ENCODE measurements at regions not wholly inside any gene's neighbourhood (a gene's known extent, or its start where the extent isn't known, plus 50 kb on each side); places are given as distances from the start of the nearest gene placed in this dataset.

GRCh38 chr4:27624749-27625148 lies 764.1 kb downstream of the STIM2 start:
- no peaks in the 10 kb centered on the region for H3K9me3 ChIP-seq (replicated peaks in 1 of 11)
- no peak overlapping the region for H3K4me2 ChIP-seq
- no peaks in the 10 kb centered on the region for H3K27me3 ChIP-seq
- no peak overlapping the region for H3K9ac ChIP-seq
- H3K4me3 ChIP-seq, result no peak overlapping the region
- H3K36me3 ChIP-seq, result no peaks in the 10 kb centered on the region
- no peak overlapping the region for H3K27ac ChIP-seq
- peak in 1 of 11 experiments; percentile 50; a peak in 1 of 22 replicates for TF ChIP-seq Cebpa-rat (IDR thresholded peaks at IDR 0.05)
- no peaks in the 10 kb centered on the region for H4K20me1 ChIP-seq
- no peaks in the 10 kb centered on the region for H3K4me1 ChIP-seq

DNA sequence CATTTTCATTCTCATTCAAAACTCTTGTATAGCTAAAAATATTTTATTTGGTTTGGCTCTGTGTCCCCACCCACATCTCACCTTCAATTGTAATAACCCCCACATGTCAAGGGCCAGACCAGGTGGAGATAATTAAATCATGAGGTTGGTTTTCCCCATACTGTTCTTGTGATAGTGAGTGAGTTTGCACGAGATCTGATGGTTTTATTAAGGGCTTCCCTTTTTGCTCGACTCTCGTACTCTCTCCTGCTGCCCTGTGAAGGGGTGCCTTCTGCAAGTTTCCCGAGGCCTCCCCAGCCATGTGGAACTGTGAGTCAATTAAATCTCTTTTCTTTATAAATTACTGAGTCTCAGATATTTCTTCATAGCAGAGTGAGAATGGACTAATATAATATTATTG lies 768.0 kb downstream of the STIM2 start:
- Histone ChIP-seq H3K9me3 (replicated peaks in 1 of 11) (no peaks in the 10 kb centered on the region), H3K36me3 (no peaks in the 10 kb centered on the region), H3K4me3 (no peak overlapping the region), H3K4me2 (no peak overlapping the region), H3K9ac (no peak overlapping the region), H3K27ac (no peak overlapping the region), H4K20me1 (no peaks in the 10 kb centered on the region), H3K27me3 (no peaks in the 10 kb centered on the region), H3K4me1 (no peaks in the 10 kb centered on the region)
- no peak for TF ChIP-seq Cebpa-rat (IDR thresholded peaks at IDR 0.05)

- Histone ChIP-seq H3K4me3 (no peak overlapping the region), H3K9me3 (replicated peaks in 1 of 11) (no peaks in the 10 kb centered on the region), H3K27me3 (no peaks in the 10 kb centered on the region), H3K4me2 (no peak overlapping the region), H3K36me3 (no peaks in the 10 kb centered on the region), H4K20me1 (no peaks in the 10 kb centered on the region), H3K4me1 (no peaks in the 10 kb centered on the region), H3K9ac (no peak overlapping the region), H3K27ac (no peak overlapping the region)
- TF ChIP-seq Cebpa-rat (IDR thresholded peaks at IDR 0.05), result no peak
Observed at GRCh38 chr4:27629532-27630225, 769.0 kb downstream of the STIM2 start.

- Histone ChIP-seq H3K4me1 (no peaks in the 10 kb centered on the region), H4K20me1 (no peaks in the 10 kb centered on the region), H3K27ac (no peak overlapping the region), H3K36me3 (no peaks in the 10 kb centered on the region), H3K9ac (no peak overlapping the region), H3K4me2 (no peak overlapping the region), H3K4me3 (no peak overlapping the region), H3K27me3 (no peaks in the 10 kb centered on the region), H3K9me3 (replicated peaks in 1 of 11) (no peaks in the 10 kb centered on the region)
- no peak for TF ChIP-seq Cebpa-rat (IDR thresholded peaks at IDR 0.05)
Observed at GRCh38 chr4:27635936-27636913, 775.6 kb downstream of the STIM2 start.

DNA sequence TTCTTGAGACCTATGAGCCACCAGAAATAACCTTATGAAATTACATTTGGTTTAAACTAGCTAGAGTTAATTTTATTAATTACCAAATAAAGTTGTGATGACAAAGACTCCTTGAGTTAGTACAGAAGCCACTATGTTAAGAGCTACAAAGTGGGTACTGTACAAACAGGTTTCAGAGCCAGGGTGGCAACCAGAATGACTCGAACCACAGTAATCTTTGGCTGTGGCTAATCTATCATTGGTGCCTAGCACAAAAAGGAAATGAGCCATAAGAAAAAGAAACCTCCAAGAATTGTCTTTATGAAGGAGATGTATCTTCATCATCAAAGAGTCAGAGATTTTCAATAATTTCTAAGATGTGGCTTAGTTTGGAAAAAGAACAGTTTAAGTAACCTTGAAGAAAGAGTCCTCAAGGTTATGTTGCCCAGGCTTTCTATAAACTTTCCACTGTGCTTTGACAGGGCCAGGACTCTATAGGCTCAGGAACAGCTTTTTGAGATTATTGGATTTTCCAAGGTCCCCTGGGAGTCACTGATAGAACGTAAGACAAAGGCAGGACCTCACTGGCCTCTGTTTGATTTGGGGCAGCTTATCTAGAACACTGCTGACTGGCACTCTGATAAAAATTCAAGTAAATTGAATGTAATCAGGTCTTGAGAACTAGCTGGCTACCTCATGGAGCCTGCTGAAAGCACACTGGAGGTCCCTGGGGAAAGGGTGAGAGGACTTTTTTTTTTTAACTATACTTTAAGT lies 777.7 kb downstream of the STIM2 start:
- TF ChIP-seq Cebpa-rat (IDR thresholded peaks at IDR 0.05), result no peak
- H4K20me1 ChIP-seq, result no peaks in the 10 kb centered on the region
- no peak overlapping the region for H3K4me3 ChIP-seq
- no peaks in the 10 kb centered on the region for H3K9me3 ChIP-seq (replicated peaks in 1 of 11)
- no peaks in the 10 kb centered on the region for H3K36me3 ChIP-seq
- H3K4me1 ChIP-seq, result no peaks in the 10 kb centered on the region
- no peak overlapping the region for H3K4me2 ChIP-seq
- H3K9ac ChIP-seq, result no peak overlapping the region
- no peaks in the 10 kb centered on the region for H3K27me3 ChIP-seq
- H3K27ac ChIP-seq, result no peak overlapping the region

DNA sequence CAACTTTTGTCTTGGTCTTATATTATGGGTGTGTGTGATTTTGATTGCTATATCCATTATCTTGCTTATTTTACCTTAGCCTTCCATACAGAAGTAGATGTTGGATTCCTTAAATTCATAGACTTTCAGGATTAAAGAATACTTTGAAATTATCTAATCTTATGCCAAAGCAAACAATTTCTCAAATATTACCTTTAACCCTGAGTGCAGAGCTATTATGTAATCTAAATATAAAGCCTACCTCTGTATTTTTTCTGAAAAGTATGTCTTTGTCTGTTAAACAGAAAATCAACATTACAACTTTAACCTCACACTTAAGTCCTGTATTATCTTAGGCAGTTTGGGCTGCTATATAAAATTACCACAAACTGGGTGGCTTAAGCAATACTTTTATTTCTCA lies 782.5 kb downstream of the STIM2 start:
- Histone ChIP-seq H3K4me2 (no peak overlapping the region), H3K36me3 (no peaks in the 10 kb centered on the region), H4K20me1 (no peaks in the 10 kb centered on the region), H3K27me3 (no peaks in the 10 kb centered on the region), H3K9ac (no peak overlapping the region), H3K4me3 (no peak overlapping the region), H3K4me1 (no peaks in the 10 kb centered on the region), H3K9me3 (replicated peaks in 1 of 11) (no peaks in the 10 kb centered on the region), H3K27ac (no peak overlapping the region)
- no peak for TF ChIP-seq Cebpa-rat (IDR thresholded peaks at IDR 0.05)

- no peaks in the 10 kb centered on the region for H3K9me3 ChIP-seq (replicated peaks in 1 of 11)
- H3K4me3 ChIP-seq, result no peak overlapping the region
- no peaks in the 10 kb centered on the region for H3K4me1 ChIP-seq
- H3K27ac ChIP-seq, result no peak overlapping the region
- H3K36me3 ChIP-seq, result no peaks in the 10 kb centered on the region
- H4K20me1 ChIP-seq, result no peaks in the 10 kb centered on the region
- TF ChIP-seq Cebpa-rat (IDR thresholded peaks at IDR 0.05), result no peak
- H3K9ac ChIP-seq, result no peak overlapping the region
- no peaks in the 10 kb centered on the region for H3K27me3 ChIP-seq
- H3K4me2 ChIP-seq, result no peak overlapping the region
Observed at GRCh38 chr4:27648416-27648815, 787.8 kb downstream of the STIM2 start.

GRCh38 chr4:27662426-27662825 lies 801.8 kb downstream of the STIM2 start:
- H3K4me3 ChIP-seq, result no peak overlapping the region
- H3K36me3 ChIP-seq, result no peaks in the 10 kb centered on the region
- 0 out of 20 replicates have a peak, but pooled peaks cover 0 to 3% (median 0%) of the 10 kb centered on the region in 10 experiments for H3K4me1 ChIP-seq
- TF ChIP-seq Cebpa-rat (IDR thresholded peaks at IDR 0.05), result no peak
- H3K27ac ChIP-seq, result no peak overlapping the region
- H4K20me1 ChIP-seq, result no peaks in the 10 kb centered on the region
- no peaks in the 10 kb centered on the region for H3K27me3 ChIP-seq
- no peaks in the 10 kb centered on the region for H3K9me3 ChIP-seq (replicated peaks in 1 of 11)
- no peak overlapping the region for H3K4me2 ChIP-seq
- H3K9ac ChIP-seq, result no peak overlapping the region

- Histone ChIP-seq H3K9ac (no peak overlapping the region), H3K4me1 (no peaks in the 10 kb centered on the region), H4K20me1 (no peaks in the 10 kb centered on the region), H3K9me3 (replicated peaks in 1 of 11) (no peaks in the 10 kb centered on the region), H3K36me3 (no peaks in the 10 kb centered on the region), H3K4me2 (no peak overlapping the region), H3K27me3 (no peaks in the 10 kb centered on the region), H3K27ac (no peak overlapping the region), H3K4me3 (no peak overlapping the region)
- no peak for TF ChIP-seq Cebpa-rat (IDR thresholded peaks at IDR 0.05)
Observed at GRCh38 chr4:27666943-27667342, 806.3 kb downstream of the STIM2 start.

Data from BLaER1 treated with 17β-estradiol and CSF1 and Interleukin-3, amounts not matched to agents 10 nM and 100 nM (cell line).